WTC11 (cell line): ENCODE measurements at regions not wholly inside any gene's neighbourhood (a gene's known extent, or its start where the extent isn't known, plus 50 kb on each side); places are given as distances from the start of the nearest gene placed in this dataset.

ENCODE experiments used
- ATAC-seq: fragments of 200-7000 bp; cut with Tn5 transposase; 2 replicates; pipeline ENCODE4 v1.10.0; 2021; ENCODE audit warnings: mild to moderate bottlenecking, moderate library complexity
- CTCF ChIA-PET: fragments of 300-600 bp; sonication (Branson Sonifier 250); formaldehyde crosslinking; loops from one replicate; lab custom pipeline; 2021; ENCODE audit warnings: antibody characterized with exemption; lab: Charles Lee
- POLR2A ChIA-PET: fragments of 350-600 bp; sonication (Branson Sonifier 250); formaldehyde crosslinking; loops from one replicate; lab custom pipeline; 2021; ENCODE audit warnings: antibody characterized with exemption; lab: Charles Lee
- DNase-seq: peaks from one replicate; pipeline ENCODE4 v3.0.0; 2021; ENCODE audit warnings: low spot score
- H3K27ac Mint-ChIP-seq: 2 replicates; pipeline ENCODE4 v1.8.0; 2021; ENCODE audit warnings: mixed read lengths
- H3K27me3 Mint-ChIP-seq: 2 replicates; pipeline ENCODE4 v1.8.0; 2021; ENCODE audit warnings: low read depth, mild to moderate bottlenecking, moderate library complexity, mixed read lengths
- H3K36me3 Mint-ChIP-seq: 2 replicates; pipeline ENCODE4 v1.8.0; 2021; ENCODE audit warnings: mixed read lengths
- H3K4me1 Mint-ChIP-seq: 2 replicates; pipeline ENCODE4 v1.8.0; 2022; ENCODE audit warnings: mixed read lengths
- H3K4me3 Mint-ChIP-seq: 2 replicates; pipeline ENCODE4 v1.8.0; 2021; ENCODE audit warnings: mild to moderate bottlenecking, moderate library complexity, mixed read lengths
- H3K9me3 Mint-ChIP-seq: 2 replicates; pipeline ENCODE4 v1.8.0; 2021; ENCODE audit warnings: mixed read lengths
- ATF1 ChIP-seq: sonication (generic); formaldehyde crosslinking; IDR thresholded peaks from 2 replicates; pipeline ENCODE4 v1.8.1; 2023; ENCODE audit warnings: mild to moderate bottlenecking, moderate library complexity, missing genetic modification reagents
- CBFB ChIP-seq: sonication (generic); formaldehyde crosslinking; IDR thresholded peaks from 2 replicates; pipeline ENCODE4 v1.8.1; 2022; ENCODE audit warnings: mild to moderate bottlenecking, low read depth, missing genetic modification reagents
- EMX1 ChIP-seq: fragments of 250-450 bp; sonication (Bioruptor Pico); IDR thresholded peaks from 2 replicates; pipeline ENCODE4 v1.8.0; 2021; ENCODE audit warnings: mild to moderate bottlenecking
- ETV6 ChIP-seq: sonication (generic); formaldehyde crosslinking; IDR thresholded peaks from 2 replicates; pipeline ENCODE4 v1.8.1; 2022; ENCODE audit warnings: mild to moderate bottlenecking, missing genetic modification reagents
- FOXK1 ChIP-seq: sonication (generic); formaldehyde crosslinking; IDR thresholded peaks from 2 replicates; pipeline ENCODE4 v1.8.0; 2022; ENCODE audit warnings: mild to moderate bottlenecking, moderate library complexity, missing genetic modification reagents
- NR2C2 ChIP-seq: sonication (generic); formaldehyde crosslinking; IDR thresholded peaks from 2 replicates; pipeline ENCODE4 v1.8.0; 2022; ENCODE audit warnings: mild to moderate bottlenecking, missing genetic modification reagents
- PRRX2 ChIP-seq: fragments of 250-450 bp; sonication (Bioruptor Pico); IDR thresholded peaks from 2 replicates; pipeline ENCODE4 v1.8.0; 2021; ENCODE audit warnings: mild to moderate bottlenecking
- TEAD1 ChIP-seq: sonication (generic); formaldehyde crosslinking; IDR thresholded peaks from 2 replicates; pipeline ENCODE4 v1.8.0; 2022; ENCODE audit warnings: mild to moderate bottlenecking, missing genetic modification reagents
- ZNF263 ChIP-seq: sonication (generic); formaldehyde crosslinking; IDR thresholded peaks from 2 replicates; pipeline ENCODE4 v1.8.1; 2022; ENCODE audit warnings: low read depth, mild to moderate bottlenecking, moderate library complexity, missing genetic modification reagents
- ZNF317 ChIP-seq: sonication (generic); formaldehyde crosslinking; IDR thresholded peaks from 2 replicates; pipeline ENCODE4 v1.8.1; 2023; ENCODE audit warnings: low read depth, mild to moderate bottlenecking, moderate library complexity, missing genetic modification reagents, borderline replicate concordance
- ZNF416 ChIP-seq: fragments of 250-450 bp; sonication (Bioruptor Pico); IDR thresholded peaks from 2 replicates; pipeline ENCODE4 v1.9.0; 2021; ENCODE audit warnings: mild to moderate bottlenecking, inconsistent platforms
- TF ChIP-seq, protein P1 (sequence below): fragments of 200-600 bp; IDR thresholded peaks from 2 replicates; pipeline ENCODE4 v1.8.0; 2022; ENCODE audit warnings: antibody characterized with exemption
- TF ChIP-seq, protein P2 (sequence below): sonication (generic); formaldehyde crosslinking; IDR thresholded peaks from 2 replicates; pipeline ENCODE4 v1.8.1; 2022; ENCODE audit warnings: mild to moderate bottlenecking, missing genetic modification reagents, moderate library complexity, borderline replicate concordance
- TF ChIP-seq, protein P3 (sequence below): sonication (generic); formaldehyde crosslinking; IDR thresholded peaks from 2 replicates; pipeline ENCODE4 v1.8.0; 2023; ENCODE audit warnings: missing genetic modification reagents, mild to moderate bottlenecking, borderline replicate concordance
- TF ChIP-seq, protein P4 (sequence below): sonication (generic); formaldehyde crosslinking; conservative IDR thresholded peaks from 2 replicates; pipeline ENCODE4 v1.8.1; 2022; ENCODE audit warnings: mild to moderate bottlenecking, missing genetic modification reagents
- TF ChIP-seq, protein P5 (sequence below): sonication (generic); formaldehyde crosslinking; IDR thresholded peaks from 2 replicates; pipeline ENCODE4 v1.8.0; 2022; ENCODE audit warnings: mild to moderate bottlenecking, missing genetic modification reagents
- TF ChIP-seq, protein P6 (sequence below): fragments of 250-450 bp; sonication (Bioruptor Pico); IDR thresholded peaks from 2 replicates; pipeline ENCODE4 v1.9.0; 2021; ENCODE audit warnings: mild to moderate bottlenecking
- TF ChIP-seq, protein P7 (sequence below): fragments of 250-450 bp; sonication (Bioruptor Pico); IDR thresholded peaks from 2 replicates; pipeline ENCODE4 v1.9.0; 2021; ENCODE audit warnings: moderate library complexity, mild to moderate bottlenecking, inconsistent platforms, borderline replicate concordance
- TF ChIP-seq, protein P8 (sequence below): fragments of 250-450 bp; sonication (Bioruptor Pico); IDR thresholded peaks from 2 replicates; pipeline ENCODE4 v1.8.0; 2021; ENCODE audit warnings: mild to moderate bottlenecking
- TF ChIP-seq, protein P9 (sequence below): fragments of 250-450 bp; sonication (Bioruptor Pico); IDR thresholded peaks from 2 replicates; pipeline ENCODE4 v2.1.2; 2022; ENCODE audit warnings: mild to moderate bottlenecking, moderate library complexity

DNA sequence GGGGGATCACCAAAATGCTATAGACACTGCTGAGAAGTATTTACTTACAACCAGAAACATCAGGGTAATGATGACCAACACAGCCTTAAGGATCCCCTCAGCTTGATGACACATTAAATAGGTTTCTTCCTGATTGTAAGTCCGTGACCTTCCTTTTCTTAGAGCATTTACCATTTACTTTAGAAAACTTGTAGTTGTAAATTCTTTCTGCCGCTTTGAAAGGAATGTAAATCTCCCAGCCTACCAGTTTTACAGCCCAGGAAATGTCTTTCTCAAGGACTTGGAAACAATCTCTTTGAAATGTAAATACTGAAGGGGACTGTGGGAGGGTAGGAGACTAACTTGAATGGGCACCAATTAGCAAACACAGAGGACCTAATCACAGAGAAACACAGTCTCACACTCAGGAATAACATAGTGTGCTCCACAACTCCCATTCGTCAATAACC lies 278.6 kb downstream of the DSC3 start:
- H3K36me3 Mint-ChIP-seq, result peaks cover 19% of the 10 kb centered on the region
- DNase-seq, result no peak
- H3K4me3 Mint-ChIP-seq, result peak overlapping the region; percentile 49
- peak; percentile 93 for ATAC-seq
- peaks cover 14% of the 10 kb centered on the region for H3K9me3 Mint-ChIP-seq
- H3K27me3 Mint-ChIP-seq, result peaks cover 92% of the 10 kb centered on the region
- ChIA-PET POLR2A (no interaction called here), CTCF (interaction anchor here (0.5 kb wide), 1 partner anchor 394 kb away, joined by 3 read pairs; no protein-coding TSS in a partner anchor)
- H3K4me1 Mint-ChIP-seq, result peaks cover 47% of the 10 kb centered on the region
- TF ChIP-seq TEAD1 (CRISPR knock-in tag), result peak; percentile 88
- TF ChIP-seq EMX1, result no peak
- TF ChIP-seq CBFB (CRISPR knock-in tag), result no peak
- TF ChIP-seq, protein P1, sequence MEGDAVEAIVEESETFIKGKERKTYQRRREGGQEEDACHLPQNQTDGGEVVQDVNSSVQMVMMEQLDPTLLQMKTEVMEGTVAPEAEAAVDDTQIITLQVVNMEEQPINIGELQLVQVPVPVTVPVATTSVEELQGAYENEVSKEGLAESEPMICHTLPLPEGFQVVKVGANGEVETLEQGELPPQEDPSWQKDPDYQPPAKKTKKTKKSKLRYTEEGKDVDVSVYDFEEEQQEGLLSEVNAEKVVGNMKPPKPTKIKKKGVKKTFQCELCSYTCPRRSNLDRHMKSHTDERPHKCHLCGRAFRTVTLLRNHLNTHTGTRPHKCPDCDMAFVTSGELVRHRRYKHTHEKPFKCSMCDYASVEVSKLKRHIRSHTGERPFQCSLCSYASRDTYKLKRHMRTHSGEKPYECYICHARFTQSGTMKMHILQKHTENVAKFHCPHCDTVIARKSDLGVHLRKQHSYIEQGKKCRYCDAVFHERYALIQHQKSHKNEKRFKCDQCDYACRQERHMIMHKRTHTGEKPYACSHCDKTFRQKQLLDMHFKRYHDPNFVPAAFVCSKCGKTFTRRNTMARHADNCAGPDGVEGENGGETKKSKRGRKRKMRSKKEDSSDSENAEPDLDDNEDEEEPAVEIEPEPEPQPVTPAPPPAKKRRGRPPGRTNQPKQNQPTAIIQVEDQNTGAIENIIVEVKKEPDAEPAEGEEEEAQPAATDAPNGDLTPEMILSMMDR, result no peak
- TF ChIP-seq, protein P2, sequence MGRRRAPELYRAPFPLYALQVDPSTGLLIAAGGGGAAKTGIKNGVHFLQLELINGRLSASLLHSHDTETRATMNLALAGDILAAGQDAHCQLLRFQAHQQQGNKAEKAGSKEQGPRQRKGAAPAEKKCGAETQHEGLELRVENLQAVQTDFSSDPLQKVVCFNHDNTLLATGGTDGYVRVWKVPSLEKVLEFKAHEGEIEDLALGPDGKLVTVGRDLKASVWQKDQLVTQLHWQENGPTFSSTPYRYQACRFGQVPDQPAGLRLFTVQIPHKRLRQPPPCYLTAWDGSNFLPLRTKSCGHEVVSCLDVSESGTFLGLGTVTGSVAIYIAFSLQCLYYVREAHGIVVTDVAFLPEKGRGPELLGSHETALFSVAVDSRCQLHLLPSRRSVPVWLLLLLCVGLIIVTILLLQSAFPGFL (CRISPR knock-in tag), result no peak
- TF ChIP-seq, protein P3, sequence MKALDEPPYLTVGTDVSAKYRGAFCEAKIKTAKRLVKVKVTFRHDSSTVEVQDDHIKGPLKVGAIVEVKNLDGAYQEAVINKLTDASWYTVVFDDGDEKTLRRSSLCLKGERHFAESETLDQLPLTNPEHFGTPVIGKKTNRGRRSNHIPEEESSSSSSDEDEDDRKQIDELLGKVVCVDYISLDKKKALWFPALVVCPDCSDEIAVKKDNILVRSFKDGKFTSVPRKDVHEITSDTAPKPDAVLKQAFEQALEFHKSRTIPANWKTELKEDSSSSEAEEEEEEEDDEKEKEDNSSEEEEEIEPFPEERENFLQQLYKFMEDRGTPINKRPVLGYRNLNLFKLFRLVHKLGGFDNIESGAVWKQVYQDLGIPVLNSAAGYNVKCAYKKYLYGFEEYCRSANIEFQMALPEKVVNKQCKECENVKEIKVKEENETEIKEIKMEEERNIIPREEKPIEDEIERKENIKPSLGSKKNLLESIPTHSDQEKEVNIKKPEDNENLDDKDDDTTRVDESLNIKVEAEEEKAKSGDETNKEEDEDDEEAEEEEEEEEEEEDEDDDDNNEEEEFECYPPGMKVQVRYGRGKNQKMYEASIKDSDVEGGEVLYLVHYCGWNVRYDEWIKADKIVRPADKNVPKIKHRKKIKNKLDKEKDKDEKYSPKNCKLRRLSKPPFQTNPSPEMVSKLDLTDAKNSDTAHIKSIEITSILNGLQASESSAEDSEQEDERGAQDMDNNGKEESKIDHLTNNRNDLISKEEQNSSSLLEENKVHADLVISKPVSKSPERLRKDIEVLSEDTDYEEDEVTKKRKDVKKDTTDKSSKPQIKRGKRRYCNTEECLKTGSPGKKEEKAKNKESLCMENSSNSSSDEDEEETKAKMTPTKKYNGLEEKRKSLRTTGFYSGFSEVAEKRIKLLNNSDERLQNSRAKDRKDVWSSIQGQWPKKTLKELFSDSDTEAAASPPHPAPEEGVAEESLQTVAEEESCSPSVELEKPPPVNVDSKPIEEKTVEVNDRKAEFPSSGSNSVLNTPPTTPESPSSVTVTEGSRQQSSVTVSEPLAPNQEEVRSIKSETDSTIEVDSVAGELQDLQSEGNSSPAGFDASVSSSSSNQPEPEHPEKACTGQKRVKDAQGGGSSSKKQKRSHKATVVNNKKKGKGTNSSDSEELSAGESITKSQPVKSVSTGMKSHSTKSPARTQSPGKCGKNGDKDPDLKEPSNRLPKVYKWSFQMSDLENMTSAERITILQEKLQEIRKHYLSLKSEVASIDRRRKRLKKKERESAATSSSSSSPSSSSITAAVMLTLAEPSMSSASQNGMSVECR (CRISPR knock-in tag), result no peak
- TF ChIP-seq ZNF263, result no peak
- no peak for TF ChIP-seq NR2C2
- TF ChIP-seq, protein P4, sequence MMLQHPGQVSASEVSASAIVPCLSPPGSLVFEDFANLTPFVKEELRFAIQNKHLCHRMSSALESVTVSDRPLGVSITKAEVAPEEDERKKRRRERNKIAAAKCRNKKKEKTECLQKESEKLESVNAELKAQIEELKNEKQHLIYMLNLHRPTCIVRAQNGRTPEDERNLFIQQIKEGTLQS (CRISPR knock-in tag), result no peak
- TF ChIP-seq, protein P5, sequence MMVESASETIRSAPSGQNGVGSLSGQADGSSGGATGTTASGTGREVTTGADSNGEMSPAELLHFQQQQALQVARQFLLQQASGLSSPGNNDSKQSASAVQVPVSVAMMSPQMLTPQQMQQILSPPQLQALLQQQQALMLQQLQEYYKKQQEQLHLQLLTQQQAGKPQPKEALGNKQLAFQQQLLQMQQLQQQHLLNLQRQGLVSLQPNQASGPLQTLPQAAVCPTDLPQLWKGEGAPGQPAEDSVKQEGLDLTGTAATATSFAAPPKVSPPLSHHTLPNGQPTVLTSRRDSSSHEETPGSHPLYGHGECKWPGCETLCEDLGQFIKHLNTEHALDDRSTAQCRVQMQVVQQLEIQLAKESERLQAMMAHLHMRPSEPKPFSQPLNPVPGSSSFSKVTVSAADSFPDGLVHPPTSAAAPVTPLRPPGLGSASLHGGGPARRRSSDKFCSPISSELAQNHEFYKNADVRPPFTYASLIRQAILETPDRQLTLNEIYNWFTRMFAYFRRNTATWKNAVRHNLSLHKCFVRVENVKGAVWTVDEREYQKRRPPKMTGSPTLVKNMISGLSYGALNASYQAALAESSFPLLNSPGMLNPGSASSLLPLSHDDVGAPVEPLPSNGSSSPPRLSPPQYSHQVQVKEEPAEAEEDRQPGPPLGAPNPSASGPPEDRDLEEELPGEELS (CRISPR knock-in tag), result peak; percentile 44; the same call in 1 of the 2 replicates
- TF ChIP-seq, protein P6, sequence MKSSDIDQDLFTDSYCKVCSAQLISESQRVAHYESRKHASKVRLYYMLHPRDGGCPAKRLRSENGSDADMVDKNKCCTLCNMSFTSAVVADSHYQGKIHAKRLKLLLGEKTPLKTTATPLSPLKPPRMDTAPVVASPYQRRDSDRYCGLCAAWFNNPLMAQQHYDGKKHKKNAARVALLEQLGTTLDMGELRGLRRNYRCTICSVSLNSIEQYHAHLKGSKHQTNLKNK (CRISPR knock-in tag), result 0 out of 2 replicates have a peak, but pooled peaks have one; percentile 44
- TF ChIP-seq, protein P7, sequence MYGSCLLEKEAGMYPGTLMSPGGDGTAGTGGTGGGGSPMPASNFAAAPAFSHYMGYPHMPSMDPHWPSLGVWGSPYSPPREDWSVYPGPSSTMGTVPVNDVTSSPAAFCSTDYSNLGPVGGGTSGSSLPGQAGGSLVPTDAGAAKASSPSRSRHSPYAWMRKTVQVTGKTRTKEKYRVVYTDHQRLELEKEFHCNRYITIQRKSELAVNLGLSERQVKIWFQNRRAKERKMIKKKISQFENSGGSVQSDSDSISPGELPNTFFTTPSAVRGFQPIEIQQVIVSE (CRISPR knock-in tag), result no peak
- no peak for TF ChIP-seq ATF1 (CRISPR knock-in tag)
- TF ChIP-seq, protein P8, sequence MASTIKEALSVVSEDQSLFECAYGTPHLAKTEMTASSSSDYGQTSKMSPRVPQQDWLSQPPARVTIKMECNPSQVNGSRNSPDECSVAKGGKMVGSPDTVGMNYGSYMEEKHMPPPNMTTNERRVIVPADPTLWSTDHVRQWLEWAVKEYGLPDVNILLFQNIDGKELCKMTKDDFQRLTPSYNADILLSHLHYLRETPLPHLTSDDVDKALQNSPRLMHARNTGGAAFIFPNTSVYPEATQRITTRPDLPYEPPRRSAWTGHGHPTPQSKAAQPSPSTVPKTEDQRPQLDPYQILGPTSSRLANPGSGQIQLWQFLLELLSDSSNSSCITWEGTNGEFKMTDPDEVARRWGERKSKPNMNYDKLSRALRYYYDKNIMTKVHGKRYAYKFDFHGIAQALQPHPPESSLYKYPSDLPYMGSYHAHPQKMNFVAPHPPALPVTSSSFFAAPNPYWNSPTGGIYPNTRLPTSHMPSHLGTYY (CRISPR knock-in tag), result no peak
- TF ChIP-seq ZNF416 (CRISPR knock-in tag), result no peak
- TF ChIP-seq ZNF317 (CRISPR knock-in tag), result no peak
- peak; percentile 71 for TF ChIP-seq FOXK1
- peak; percentile 34; the same call in 1 of the 2 replicates for TF ChIP-seq ETV6 (CRISPR knock-in tag)
- TF ChIP-seq PRRX2, result no peak
- TF ChIP-seq, protein P9, sequence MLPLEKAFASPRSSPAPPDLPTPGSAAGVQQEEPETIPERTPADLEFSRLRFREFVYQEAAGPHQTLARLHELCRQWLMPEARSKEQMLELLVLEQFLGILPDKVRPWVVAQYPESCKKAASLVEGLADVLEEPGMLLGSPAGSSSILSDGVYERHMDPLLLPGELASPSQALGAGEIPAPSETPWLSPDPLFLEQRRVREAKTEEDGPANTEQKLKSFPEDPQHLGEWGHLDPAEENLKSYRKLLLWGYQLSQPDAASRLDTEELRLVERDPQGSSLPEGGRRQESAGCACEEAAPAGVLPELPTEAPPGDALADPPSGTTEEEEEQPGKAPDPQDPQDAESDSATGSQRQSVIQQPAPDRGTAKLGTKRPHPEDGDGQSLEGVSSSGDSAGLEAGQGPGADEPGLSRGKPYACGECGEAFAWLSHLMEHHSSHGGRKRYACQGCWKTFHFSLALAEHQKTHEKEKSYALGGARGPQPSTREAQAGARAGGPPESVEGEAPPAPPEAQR (CRISPR knock-in tag), result no peak
- peak overlapping the region; percentile 79 for H3K27ac Mint-ChIP-seq
